Activated naive CD8-positive, alpha-beta T cell treated with anti-CD3 and anti-CD28 coated beads for 36 hours (primary cell): ENCODE measurements at regions not wholly inside any gene's neighbourhood (a gene's known extent, or its start where the extent isn't known, plus 50 kb on each side); places are given as distances from the start of the nearest gene placed in this dataset.
"Not testable (repeated sequence)": the region's sequence is repeated elsewhere in the genome, so short reads cannot be mapped to it uniquely, and the experiment has no call there.

ENCODE experiments used
- DNase-seq: peaks from one replicate; pipeline ENCODE4 v3.0.0; 2021
- H3K27ac Mint-ChIP-seq: one replicate; pipeline ENCODE4 v1.8.0; 2022; ENCODE audit warnings: mild to moderate bottlenecking, moderate library complexity, mixed read lengths
- H3K27me3 Mint-ChIP-seq: one replicate; pipeline ENCODE4 v1.8.0; 2022; ENCODE audit warnings: mild to moderate bottlenecking, mixed read lengths
- H3K36me3 Mint-ChIP-seq: one replicate; pipeline ENCODE4 v1.8.0; 2021; ENCODE audit warnings: mild to moderate bottlenecking, mixed read lengths
- H3K4me1 Mint-ChIP-seq: one replicate; pipeline ENCODE4 v1.8.0; 2021; ENCODE audit warnings: mixed read lengths
- H3K4me3 Mint-ChIP-seq: one replicate; pipeline ENCODE4 v1.8.0; 2022; ENCODE audit warnings: mild to moderate bottlenecking, moderate library complexity, mixed read lengths
- H3K9me3 Mint-ChIP-seq: one replicate; pipeline ENCODE4 v1.8.0; 2022; ENCODE audit warnings: mixed read lengths

DNA sequence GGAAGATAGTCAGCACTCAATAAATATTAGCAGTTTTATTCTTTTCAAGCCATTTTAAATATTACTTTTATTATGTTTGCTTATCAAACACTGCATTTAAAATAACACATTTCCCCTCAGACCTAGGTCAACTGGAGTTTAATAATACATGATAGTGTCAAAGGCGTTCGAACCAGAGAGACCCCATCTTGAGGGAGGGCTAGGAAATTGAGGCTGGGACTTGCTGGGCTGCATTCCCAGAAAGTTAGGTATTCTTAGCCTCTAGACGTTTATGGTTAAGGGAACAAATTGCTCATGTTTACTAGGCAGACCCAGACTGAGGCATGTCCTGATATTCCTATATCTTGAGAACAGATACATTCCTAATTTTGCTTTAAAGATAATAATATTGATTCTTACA, 426.5 kb downstream of the METTL4 start:
- DNase-seq = no peak
- Mint-ChIP-seq H3K36me3 (no peaks in the 10 kb centered on the region), H3K27ac (no peak overlapping the region), H3K27me3 (no peaks in the 10 kb centered on the region), H3K4me1 (no peaks in the 10 kb centered on the region), H3K9me3 (no peaks in the 10 kb centered on the region), H3K4me3 (no peak overlapping the region)

DNA sequence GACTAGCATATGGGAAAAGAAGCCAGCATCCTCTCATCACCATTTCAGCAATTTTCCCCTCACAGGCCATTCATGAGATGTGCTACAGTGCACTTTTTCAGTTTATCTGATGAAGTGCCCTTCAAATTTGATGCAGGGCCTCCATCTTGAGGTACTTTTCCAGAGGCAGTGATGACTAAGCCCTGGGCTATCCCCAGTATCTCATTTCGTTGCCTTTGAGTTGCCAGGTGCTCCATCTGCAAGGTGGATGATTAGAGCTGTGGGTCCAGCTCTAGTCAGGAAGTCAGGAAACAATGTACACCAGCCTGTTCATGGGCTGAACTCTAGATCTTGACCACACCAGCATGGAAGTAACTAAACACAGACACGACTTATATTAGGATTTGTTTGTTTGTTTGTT, 425.2 kb downstream of the METTL4 start:
- no peaks in the 10 kb centered on the region for H3K4me1 Mint-ChIP-seq
- H3K36me3 Mint-ChIP-seq = no peaks in the 10 kb centered on the region
- no peak for DNase-seq
- H3K27ac Mint-ChIP-seq = no peak overlapping the region
- H3K9me3 Mint-ChIP-seq = no peaks in the 10 kb centered on the region
- H3K27me3 Mint-ChIP-seq = no peaks in the 10 kb centered on the region
- H3K4me3 Mint-ChIP-seq = no peak overlapping the region

DNA sequence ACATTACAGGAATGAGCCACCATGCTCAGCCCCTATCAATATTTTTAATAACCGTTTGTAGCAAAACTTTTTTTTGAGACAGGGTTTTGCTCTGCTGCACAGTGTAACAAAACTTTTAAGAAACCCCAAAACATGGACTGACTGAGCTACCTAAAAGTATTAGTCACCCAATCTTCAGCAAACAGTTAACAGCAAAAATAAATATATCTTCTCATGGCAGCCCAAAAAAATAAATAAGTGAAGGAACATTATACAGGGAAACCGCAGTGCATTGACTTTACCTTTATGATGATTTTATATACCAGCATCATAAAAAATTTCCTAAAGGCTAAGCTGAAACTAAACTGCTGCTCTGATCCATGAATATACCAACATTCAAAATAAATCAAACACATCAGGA, 424.6 kb downstream of the METTL4 start:
- H3K4me1 Mint-ChIP-seq = no peaks in the 10 kb centered on the region

DNA sequence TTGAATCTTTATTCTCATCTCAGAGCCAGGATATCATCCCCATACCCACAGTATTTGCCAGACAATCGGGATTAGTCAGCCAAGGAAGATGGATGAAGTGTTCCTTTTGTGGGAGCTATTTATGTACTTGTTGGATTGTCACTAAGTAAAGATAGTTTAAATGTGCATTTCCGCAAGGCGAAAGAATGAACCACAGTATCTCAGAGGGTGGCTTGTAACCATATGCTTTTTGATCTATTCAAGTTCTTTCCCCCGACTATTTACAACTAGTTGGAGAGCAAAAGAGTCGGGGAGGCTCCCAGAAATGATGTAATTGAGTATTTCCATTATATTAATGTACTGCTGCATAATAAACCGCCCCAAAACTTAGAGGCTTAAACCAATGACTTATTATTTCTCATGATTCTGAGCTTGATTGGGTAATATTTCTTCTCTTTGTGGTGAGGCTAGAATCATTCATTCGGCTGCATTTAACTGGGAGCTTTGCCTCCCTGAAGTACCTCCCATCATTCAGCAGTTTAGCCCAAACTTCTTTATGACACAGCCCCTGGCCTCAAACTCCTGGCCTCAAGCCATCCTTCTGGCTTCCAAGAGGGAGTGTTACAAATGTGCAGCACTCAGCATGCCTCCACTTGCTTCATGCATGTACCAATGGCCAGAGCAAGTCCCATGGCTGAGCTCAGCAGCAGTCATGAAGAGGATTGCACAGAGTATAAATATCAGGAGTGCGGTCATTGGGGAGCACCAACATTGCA, 423.7 kb downstream of the METTL4 start:
- no peaks in the 10 kb centered on the region for H3K36me3 Mint-ChIP-seq
- H3K4me3 Mint-ChIP-seq = no peak overlapping the region
- DNase-seq = no peak
- no peaks in the 10 kb centered on the region for H3K4me1 Mint-ChIP-seq
- H3K27me3 Mint-ChIP-seq = no peaks in the 10 kb centered on the region
- no peaks in the 10 kb centered on the region for H3K9me3 Mint-ChIP-seq
- no peak overlapping the region for H3K27ac Mint-ChIP-seq

More for the DNA sequence above, 424.6 kb downstream of the METTL4 start:
- Mint-ChIP-seq H3K9me3 (no peaks in the 10 kb centered on the region), H3K27me3 (no peaks in the 10 kb centered on the region), H3K4me3 (no peak overlapping the region), H3K27ac (no peak overlapping the region), H3K36me3 (no peaks in the 10 kb centered on the region)
- no peak for DNase-seq

DNA sequence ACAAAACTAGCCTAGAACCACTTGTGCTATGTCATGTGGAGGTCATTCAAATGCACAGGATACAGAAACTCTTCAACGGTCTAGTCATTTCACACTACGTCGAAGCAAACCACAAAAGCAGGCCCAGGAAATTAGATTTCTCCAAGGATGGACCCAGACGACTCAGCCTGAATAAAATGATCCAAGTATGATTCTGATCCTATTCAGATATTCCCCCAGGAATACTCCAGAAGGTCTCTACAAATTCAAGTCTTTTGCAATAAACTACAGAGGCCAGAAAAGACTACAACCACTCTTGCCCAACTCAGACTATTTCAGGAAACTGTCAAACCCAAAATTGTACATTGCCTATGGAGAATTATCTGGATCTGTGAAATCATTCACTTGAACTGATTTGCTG, 422.5 kb downstream of the METTL4 start:
- Mint-ChIP-seq H3K27ac (no peak overlapping the region), H3K4me3 (no peak overlapping the region), H3K27me3 (no peaks in the 10 kb centered on the region), H3K4me1 (no peaks in the 10 kb centered on the region), H3K9me3 (no peaks in the 10 kb centered on the region), H3K36me3 (no peaks in the 10 kb centered on the region)
- no peak for DNase-seq

DNA sequence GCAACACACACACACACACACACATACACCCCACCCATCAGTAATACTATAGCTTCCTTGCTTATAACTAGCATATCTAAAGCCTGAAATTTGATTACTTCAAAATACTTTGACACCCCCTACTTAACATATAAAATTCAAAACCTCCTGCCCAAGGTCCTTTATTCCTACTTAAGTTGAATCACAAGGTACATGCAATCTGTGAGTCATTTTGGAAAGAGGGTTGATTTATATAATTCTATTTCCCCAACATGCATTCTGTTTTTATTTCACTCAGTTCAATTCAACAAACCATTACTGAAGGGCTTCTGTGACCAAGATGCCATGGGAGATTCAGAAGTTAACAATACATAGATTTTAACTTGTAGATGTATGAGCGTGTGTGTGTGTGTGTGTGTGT, 420.7 kb downstream of the METTL4 start:
- no peak for DNase-seq
- Mint-ChIP-seq H3K4me1 (no peaks in the 10 kb centered on the region), H3K9me3 (no peaks in the 10 kb centered on the region), H3K27ac (no peak overlapping the region), H3K27me3 (no peaks in the 10 kb centered on the region), H3K36me3 (no peaks in the 10 kb centered on the region), H3K4me3 (no peak overlapping the region)

DNA sequence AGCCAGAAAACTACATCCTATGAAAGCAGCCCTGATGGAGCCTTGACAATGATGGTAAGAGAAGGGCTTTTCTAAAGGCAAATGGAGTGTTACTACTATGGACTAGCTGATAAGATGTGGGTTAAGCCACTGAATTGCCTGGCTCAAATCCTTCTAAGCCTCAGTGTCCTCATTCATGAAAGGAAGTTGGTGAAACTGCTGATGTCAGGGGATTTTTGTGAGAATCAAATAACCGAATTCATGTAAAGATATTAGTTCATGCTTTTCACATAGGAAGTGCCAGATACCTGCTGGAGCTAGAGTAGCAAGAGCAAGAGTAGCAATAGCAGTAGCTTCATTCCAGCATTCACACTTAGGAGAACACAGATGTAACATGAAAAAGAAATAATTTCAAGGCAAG, 417.0 kb downstream of the METTL4 start:
- Mint-ChIP-seq H3K4me3 (no peak overlapping the region), H3K4me1 (no peaks in the 10 kb centered on the region), H3K27ac (no peak overlapping the region), H3K36me3 (no peaks in the 10 kb centered on the region), H3K27me3 (no peaks in the 10 kb centered on the region), H3K9me3 (no peaks in the 10 kb centered on the region)
- DNase-seq = no peak

DNA sequence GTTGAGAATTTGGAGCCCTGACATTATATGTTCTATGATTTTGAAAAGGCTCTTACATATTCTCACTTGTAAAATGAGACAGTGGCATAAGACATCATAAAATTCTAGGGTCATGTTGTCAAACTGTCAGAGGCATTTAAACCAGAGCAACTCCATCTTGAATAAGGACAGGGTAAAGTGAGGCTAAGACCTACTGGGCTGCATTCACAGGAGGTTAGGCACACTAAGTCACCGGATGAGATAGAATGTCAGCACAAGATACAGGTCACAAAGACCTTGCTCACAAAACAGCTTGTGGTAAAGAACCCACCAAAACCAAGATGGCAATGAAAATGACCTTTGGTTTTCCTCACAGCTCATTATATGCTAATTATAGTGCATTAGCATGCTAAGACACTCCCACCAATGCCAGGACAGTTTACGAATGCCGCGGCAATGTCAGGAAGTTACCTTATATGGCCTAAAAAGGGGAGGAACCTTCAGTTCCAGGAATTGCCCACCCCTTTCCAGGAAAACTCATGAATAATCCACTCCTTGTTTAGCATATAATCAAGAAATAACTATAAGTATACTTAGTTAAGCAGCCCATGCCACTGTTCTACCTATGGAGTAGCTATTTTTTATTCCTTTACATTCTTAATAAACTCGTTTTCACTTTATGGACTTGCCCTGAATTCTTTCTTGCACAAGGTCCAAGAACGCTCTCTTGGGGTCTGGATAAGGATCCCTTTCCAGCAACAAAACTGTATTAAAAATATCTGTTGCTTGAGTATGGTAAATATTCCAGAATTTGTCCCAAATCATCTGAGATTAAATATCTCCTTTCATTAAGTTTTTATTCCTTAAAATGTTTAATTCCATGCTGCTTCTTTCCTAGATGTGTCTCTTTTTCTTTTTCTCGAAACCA, 406.4 kb downstream of the METTL4 start:
- H3K27me3 Mint-ChIP-seq = no peaks in the 10 kb centered on the region
- no peaks in the 10 kb centered on the region for H3K4me1 Mint-ChIP-seq
- DNase-seq = no peak
- H3K27ac Mint-ChIP-seq = no peak overlapping the region
- H3K9me3 Mint-ChIP-seq = no peaks in the 10 kb centered on the region
- H3K36me3 Mint-ChIP-seq = no peaks in the 10 kb centered on the region
- H3K4me3 Mint-ChIP-seq = no peak overlapping the region

DNA sequence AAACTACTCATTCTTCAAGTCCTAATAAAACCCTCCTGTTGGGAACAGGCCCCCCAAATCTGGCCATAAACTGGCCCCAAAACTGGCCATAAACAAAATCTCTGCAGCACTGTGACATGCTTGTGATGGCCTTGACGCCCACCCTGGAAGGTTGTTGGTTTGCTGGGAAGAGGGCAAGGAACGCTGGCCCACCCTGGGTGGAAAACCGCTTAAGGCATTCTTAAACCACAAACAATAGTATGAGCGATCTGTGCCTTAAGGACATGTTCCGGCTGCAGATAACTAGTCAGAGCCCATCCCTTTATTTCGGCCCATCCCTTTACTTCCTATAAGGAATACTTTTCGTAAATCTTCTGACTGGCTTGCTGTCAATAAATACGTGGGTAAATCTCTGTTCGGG, 404.4 kb downstream of the METTL4 start:
- H3K9me3 Mint-ChIP-seq, H3K27me3 Mint-ChIP-seq, DNase-seq, H3K36me3 Mint-ChIP-seq, H3K4me1 Mint-ChIP-seq, H3K27ac Mint-ChIP-seq, H3K4me3 Mint-ChIP-seq: not testable (repeated sequence)

DNA sequence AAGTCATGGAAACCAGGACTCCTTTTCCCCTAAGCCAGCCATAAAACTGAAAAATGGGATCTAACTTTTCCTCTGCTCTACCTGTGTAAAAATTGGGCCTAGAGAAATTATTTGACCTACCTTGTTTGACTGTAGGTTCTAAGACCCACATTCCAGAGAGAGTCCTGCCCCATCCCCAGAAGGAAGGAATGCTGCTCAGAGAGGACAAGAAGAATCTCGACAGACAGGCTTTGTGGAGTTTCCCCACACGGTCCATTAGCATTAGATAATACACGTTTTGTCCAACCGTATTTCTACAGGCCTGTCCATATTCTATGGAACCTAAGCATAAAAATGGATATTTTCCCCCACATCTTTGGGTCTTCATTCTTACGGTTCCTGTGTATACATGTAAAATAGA, 403.3 kb downstream of the METTL4 start:
- no peaks in the 10 kb centered on the region for H3K27me3 Mint-ChIP-seq
- no peaks in the 10 kb centered on the region for H3K9me3 Mint-ChIP-seq
- DNase-seq = no peak
- no peaks in the 10 kb centered on the region for H3K4me1 Mint-ChIP-seq
- no peaks in the 10 kb centered on the region for H3K36me3 Mint-ChIP-seq
- H3K27ac Mint-ChIP-seq = no peak overlapping the region
- H3K4me3 Mint-ChIP-seq = no peak overlapping the region

DNA sequence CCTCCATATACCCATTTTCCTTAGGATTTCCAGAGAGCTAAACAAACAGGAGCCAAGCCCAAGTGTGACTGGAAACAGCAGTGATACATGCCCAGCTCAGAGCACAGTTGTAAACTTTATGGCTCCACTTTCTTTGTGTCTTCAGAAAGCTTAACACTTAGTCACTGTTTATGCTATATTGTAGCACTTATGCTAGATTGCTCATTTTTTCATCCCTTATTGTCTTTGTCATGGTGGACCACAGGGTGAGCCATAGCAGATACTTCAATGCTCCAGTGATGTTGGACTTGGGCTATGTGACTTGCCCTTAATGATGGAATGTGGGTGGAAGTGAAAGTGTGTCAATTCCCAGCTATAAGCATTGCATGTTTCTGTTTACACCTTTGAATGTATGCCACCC, 401.6 kb downstream of the METTL4 start:
- Mint-ChIP-seq H3K9me3 (no peaks in the 10 kb centered on the region), H3K36me3 (no peaks in the 10 kb centered on the region), H3K4me1 (no peaks in the 10 kb centered on the region)

DNA sequence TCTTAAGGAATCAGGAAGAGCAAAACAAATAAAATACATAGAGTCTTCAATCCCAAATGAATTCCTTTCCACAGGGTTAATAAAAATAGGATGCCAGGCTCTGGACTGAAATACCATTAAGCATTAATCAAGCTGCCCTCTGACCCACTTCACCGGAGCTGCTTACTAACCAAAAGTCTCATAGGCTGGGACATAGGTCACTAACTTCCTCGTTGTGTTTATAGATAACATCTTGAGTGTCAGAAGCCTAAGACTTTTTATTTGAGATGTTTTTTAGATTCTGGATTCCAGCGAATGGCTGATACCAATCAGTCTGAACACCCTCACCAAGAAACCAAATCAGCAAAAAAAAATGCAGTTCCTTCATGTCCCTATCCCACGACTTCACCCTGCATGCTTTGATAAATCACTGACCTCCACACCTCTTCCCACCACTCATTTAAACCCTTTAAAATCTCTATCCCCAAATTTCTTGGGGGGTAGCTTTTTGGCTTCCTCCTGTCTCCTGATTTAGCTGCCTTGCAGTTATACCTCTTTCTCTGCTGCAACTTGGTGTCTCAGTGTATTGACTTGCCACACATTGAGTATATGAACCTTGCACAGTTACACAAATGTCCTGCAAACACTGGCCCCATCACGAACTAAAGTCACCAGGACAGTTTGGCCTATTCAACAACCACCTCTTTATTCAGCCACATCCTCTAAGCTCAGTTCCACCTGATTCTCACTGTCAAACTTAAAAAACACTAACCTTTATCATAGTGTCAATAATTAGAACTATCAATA, 399.3 kb downstream of the METTL4 start:
- Mint-ChIP-seq H3K36me3 (no peaks in the 10 kb centered on the region), H3K4me3 (no peak overlapping the region), H3K4me1 (no peaks in the 10 kb centered on the region), H3K27me3 (no peaks in the 10 kb centered on the region), H3K9me3 (no peaks in the 10 kb centered on the region), H3K27ac (no peak overlapping the region)
- DNase-seq = no peak

More for the DNA sequence above, 401.6 kb downstream of the METTL4 start:
- Mint-ChIP-seq H3K27ac (no peak overlapping the region), H3K4me3 (no peak overlapping the region), H3K27me3 (no peaks in the 10 kb centered on the region)
- DNase-seq = no peak

DNA sequence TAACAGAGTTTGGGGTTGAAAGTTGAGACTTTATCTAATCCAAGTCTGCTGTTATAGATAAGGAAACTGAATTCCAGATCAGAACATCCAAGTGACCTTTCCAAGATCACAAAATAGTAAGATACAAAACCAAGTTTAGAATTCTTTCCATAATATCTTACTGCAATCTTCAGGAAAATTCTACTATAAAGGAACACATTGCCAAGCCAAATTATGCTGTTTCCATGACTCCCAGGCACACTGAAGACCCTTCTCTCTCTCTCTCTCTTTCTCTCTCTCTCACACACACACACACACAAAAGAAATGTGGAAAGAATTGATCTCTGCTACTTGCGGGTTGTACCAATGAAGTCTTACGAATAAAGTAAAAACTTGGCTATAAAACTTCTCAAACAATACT, 398.4 kb downstream of the METTL4 start:
- Mint-ChIP-seq H3K27me3 (no peaks in the 10 kb centered on the region), H3K4me3 (no peak overlapping the region), H3K36me3 (no peaks in the 10 kb centered on the region), H3K9me3 (no peaks in the 10 kb centered on the region), H3K27ac (no peak overlapping the region), H3K4me1 (no peaks in the 10 kb centered on the region)
- DNase-seq = no peak

DNA sequence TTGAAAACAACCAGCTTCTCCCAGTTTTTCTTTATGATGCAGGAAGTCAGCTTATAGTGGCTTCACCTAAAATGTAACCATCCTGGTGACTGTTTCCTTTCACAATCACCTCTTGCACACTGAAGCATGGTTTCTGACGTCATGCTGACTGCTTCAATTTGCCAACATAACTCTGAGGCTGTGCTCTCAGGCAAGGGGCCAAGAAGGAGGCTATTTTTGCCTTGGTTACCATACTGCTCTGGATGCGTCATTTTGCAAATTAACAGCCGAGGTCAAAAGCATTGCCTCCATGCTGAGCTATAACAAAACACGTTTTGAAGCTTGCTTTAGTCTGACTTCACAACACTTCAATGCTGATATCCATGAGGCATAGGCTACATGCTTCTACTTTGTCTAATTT, 397.8 kb downstream of the METTL4 start:
- no peaks in the 10 kb centered on the region for H3K27me3 Mint-ChIP-seq
- H3K9me3 Mint-ChIP-seq = no peaks in the 10 kb centered on the region
- DNase-seq = no peak

DNA sequence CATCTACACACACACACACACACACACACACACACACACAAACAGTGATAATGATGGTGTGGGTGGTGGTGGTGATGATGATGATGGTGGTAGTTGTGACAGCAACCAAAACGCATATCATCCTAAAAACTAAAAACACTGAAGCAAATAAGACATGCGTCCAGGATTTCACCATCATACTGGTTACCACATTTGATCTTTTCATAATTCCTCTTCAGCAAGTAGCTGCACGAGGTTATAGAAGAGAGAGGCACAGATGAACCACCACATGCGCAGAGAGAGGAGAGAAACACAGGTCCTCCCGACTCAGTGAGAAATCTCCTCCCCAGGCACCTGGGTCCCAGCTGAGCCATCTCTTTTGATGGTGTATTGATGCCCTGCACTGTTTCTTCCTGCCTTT, 393.3 kb downstream of the METTL4 start:
- Mint-ChIP-seq H3K36me3 (no peaks in the 10 kb centered on the region), H3K9me3 (no peaks in the 10 kb centered on the region), H3K4me3 (no peak overlapping the region), H3K27me3 (no peaks in the 10 kb centered on the region), H3K27ac (no peak overlapping the region), H3K4me1 (no peaks in the 10 kb centered on the region)
- no peak for DNase-seq

More for the DNA sequence above, 397.8 kb downstream of the METTL4 start:
- Mint-ChIP-seq H3K27ac (no peak overlapping the region), H3K4me1 (no peaks in the 10 kb centered on the region), H3K4me3 (no peak overlapping the region), H3K36me3 (no peaks in the 10 kb centered on the region)
